Hepatic stellate cell (primary cell): ENCODE measurements at regions not wholly inside any gene's neighbourhood (a gene's known extent, or its start where the extent isn't known, plus 50 kb on each side); places are given as distances from the start of the nearest gene placed in this dataset.

Source experiments
- DNase-seq: peaks from one replicate; pipeline ENCODE4 v3.0.0; 2011; ENCODE audit warnings: low spot score

GRCh38 chr13:105353654-105354053 lies 1181.8 kb downstream of the EFNB2 start:
- DNase-seq = no peak

- no peak for DNase-seq
Observed at GRCh38 chr13:105349082-105349723, 1186.3 kb downstream of the EFNB2 start.

GRCh38 chr13:105346141-105346775 lies 1189.2 kb downstream of the EFNB2 start:
- peak; percentile 24 for DNase-seq

GRCh38 chr13:105345730-105346129 lies 1189.7 kb downstream of the EFNB2 start:
- DNase-seq = no peak

- no peak for DNase-seq
Observed at GRCh38 chr13:105345131-105345530, 1190.3 kb downstream of the EFNB2 start.

GRCh38 chr13:105343134-105343806 lies 1192.2 kb downstream of the EFNB2 start:
- DNase-seq = no peak

- no peak for DNase-seq
Observed at GRCh38 chr13:105342281-105342820, 1193.1 kb downstream of the EFNB2 start.

GRCh38 chr13:105341758-105342157 lies 1193.7 kb downstream of the EFNB2 start:
- no peak for DNase-seq

- DNase-seq = no peak
Observed at GRCh38 chr13:105341256-105341655, 1194.2 kb downstream of the EFNB2 start.

GRCh38 chr13:105340061-105340606 lies 1195.3 kb downstream of the EFNB2 start:
- DNase-seq = no peak

- DNase-seq = no peak
Observed at GRCh38 chr13:105338773-105339172, 1196.7 kb downstream of the EFNB2 start.

GRCh38 chr13:105338006-105338405 lies 1197.5 kb downstream of the EFNB2 start:
- no peak for DNase-seq

- DNase-seq = no peak
Observed at GRCh38 chr13:105336706-105337576, 1198.5 kb downstream of the EFNB2 start.

- DNase-seq = peak; percentile 14
Observed at GRCh38 chr13:105334211-105334610, 1201.3 kb downstream of the EFNB2 start.

GRCh38 chr13:105333416-105333815 lies 1202.0 kb downstream of the EFNB2 start:
- DNase-seq = no peak

GRCh38 chr13:105329359-105329758 lies 1206.1 kb downstream of the EFNB2 start:
- DNase-seq = no peak

- DNase-seq = no peak
Observed at GRCh38 chr13:105328212-105328611, 1207.2 kb downstream of the EFNB2 start.

- DNase-seq = no peak
Observed at GRCh38 chr13:105327581-105328126, 1207.8 kb downstream of the EFNB2 start.

- no peak for DNase-seq
Observed at GRCh38 chr13:105319875-105320274, 1215.6 kb downstream of the EFNB2 start.

- DNase-seq = no peak
Observed at GRCh38 chr13:105316731-105317130, 1218.7 kb downstream of the EFNB2 start.

- no peak for DNase-seq
Observed at GRCh38 chr13:105312906-105313305, 1222.6 kb downstream of the EFNB2 start.
